Endothelial cell (in vitro differentiated cells): ENCODE measurements at regions not wholly inside any gene's neighbourhood (a gene's known extent, or its start where the extent isn't known, plus 50 kb on each side); places are given as distances from the start of the nearest gene placed in this dataset.
"Not testable (repeated sequence)": the region's sequence is repeated elsewhere in the genome, so short reads cannot be mapped to it uniquely, and the experiment has no call there.

ENCODE experiments used
- DNase-seq: peaks from one replicate; pipeline ENCODE4 v3.0.0; 2021; ENCODE audit warnings: low spot score
- H3K27ac Mint-ChIP-seq: one replicate; pipeline ENCODE4 v1.8.0; 2021; ENCODE audit warnings: mixed read lengths, inconsistent platforms; ENCODE audit not compliant: unreplicated experiment
- H3K27me3 Mint-ChIP-seq: one replicate; pipeline ENCODE4 v1.8.0; 2021; ENCODE audit warnings: mild to moderate bottlenecking, moderate library complexity, mixed read lengths, inconsistent platforms; ENCODE audit not compliant: unreplicated experiment
- H3K36me3 Mint-ChIP-seq: one replicate; pipeline ENCODE4 v1.8.0; 2021; ENCODE audit warnings: mild to moderate bottlenecking, low read depth, mixed read lengths, inconsistent platforms; ENCODE audit not compliant: unreplicated experiment
- H3K4me1 Mint-ChIP-seq: one replicate; pipeline ENCODE4 v1.8.0; 2021; ENCODE audit warnings: mild to moderate bottlenecking, mixed read lengths, inconsistent platforms; ENCODE audit not compliant: unreplicated experiment
- H3K4me3 Mint-ChIP-seq: one replicate; pipeline ENCODE4 v1.8.0; 2021; ENCODE audit warnings: mild to moderate bottlenecking, mixed read lengths, inconsistent platforms; ENCODE audit not compliant: unreplicated experiment
- H3K9me3 Mint-ChIP-seq: one replicate; pipeline ENCODE4 v1.8.0; 2021; ENCODE audit warnings: mixed read lengths, inconsistent platforms; ENCODE audit not compliant: unreplicated experiment
- CTCF ChIP-seq: fragments of 200-600 bp; sonication (generic); IDR thresholded peaks from one replicate; pipeline ENCODE4 v1.5.0; 2021; ENCODE audit warnings: antibody characterized with exemption; ENCODE audit not compliant: unreplicated experiment

GRCh38 chr5:83404182-83404716, 67.3 kb upstream of the VCAN start:
- no peak for TF ChIP-seq CTCF
- no peak overlapping the region for H3K4me3 Mint-ChIP-seq
- peaks cover 1% of the 10 kb centered on the region for H3K27me3 Mint-ChIP-seq

GRCh38 chr5:83405662-83406061, 65.9 kb upstream of the VCAN start:
- TF ChIP-seq CTCF = no peak
- Mint-ChIP-seq H3K27ac (no peak overlapping the region), H3K36me3 (no peaks in the 10 kb centered on the region), H3K27me3 (peaks cover 1% of the 10 kb centered on the region), H3K4me1 (peaks cover 7% of the 10 kb centered on the region), H3K9me3 (no peaks in the 10 kb centered on the region), H3K4me3 (no peak overlapping the region)
- DNase-seq = no peak

More at GRCh38 chr5:83404182-83404716, 67.3 kb upstream of the VCAN start:
- Mint-ChIP-seq H3K36me3 (no peaks in the 10 kb centered on the region), H3K27ac (no peak overlapping the region), H3K9me3 (no peaks in the 10 kb centered on the region), H3K4me1 (peaks cover 7% of the 10 kb centered on the region)
- no peak for DNase-seq

GRCh38 chr5:83406906-83407305, 64.6 kb upstream of the VCAN start:
- no peak for TF ChIP-seq CTCF
- DNase-seq = no peak
- H3K27me3 Mint-ChIP-seq = peaks cover under 1% of the 10 kb centered on the region
- no peak overlapping the region for H3K27ac Mint-ChIP-seq
- no peaks in the 10 kb centered on the region for H3K9me3 Mint-ChIP-seq
- H3K4me1 Mint-ChIP-seq = peaks cover under 1% of the 10 kb centered on the region
- H3K4me3 Mint-ChIP-seq = no peak overlapping the region
- no peaks in the 10 kb centered on the region for H3K36me3 Mint-ChIP-seq

- H3K9me3 Mint-ChIP-seq = no peaks in the 10 kb centered on the region
- no peak for TF ChIP-seq CTCF
- H3K27ac Mint-ChIP-seq = no peak overlapping the region
- no peak for DNase-seq
- H3K4me3 Mint-ChIP-seq = no peak overlapping the region
- H3K4me1 Mint-ChIP-seq = no peaks in the 10 kb centered on the region
- no peaks in the 10 kb centered on the region for H3K36me3 Mint-ChIP-seq
- H3K27me3 Mint-ChIP-seq = no peaks in the 10 kb centered on the region
Observed at GRCh38 chr5:83407931-83408330, 63.6 kb upstream of the VCAN start.

- Mint-ChIP-seq H3K4me1 (no peaks in the 10 kb centered on the region), H3K4me3 (no peak overlapping the region), H3K27ac (peak overlapping the region; percentile 0), H3K36me3 (no peaks in the 10 kb centered on the region), H3K27me3 (no peaks in the 10 kb centered on the region), H3K9me3 (no peaks in the 10 kb centered on the region)
- TF ChIP-seq CTCF = no peak
- no peak for DNase-seq
Observed at GRCh38 chr5:83408719-83409118, 62.8 kb upstream of the VCAN start.

- not testable (repeated sequence) for H3K27ac Mint-ChIP-seq, H3K36me3 Mint-ChIP-seq, H3K27me3 Mint-ChIP-seq, H3K4me3 Mint-ChIP-seq, H3K4me1 Mint-ChIP-seq, DNase-seq, H3K9me3 Mint-ChIP-seq
Observed at GRCh38 chr5:83409776-83410175, 61.8 kb upstream of the VCAN start.

- not testable (repeated sequence) for H3K4me1 Mint-ChIP-seq, H3K9me3 Mint-ChIP-seq, H3K36me3 Mint-ChIP-seq, DNase-seq, H3K4me3 Mint-ChIP-seq, H3K27me3 Mint-ChIP-seq, H3K27ac Mint-ChIP-seq
Observed at GRCh38 chr5:83410319-83410718, 61.2 kb upstream of the VCAN start.
